A549 (cell line): ENCODE measurements at regions not wholly inside any gene's neighbourhood (a gene's known extent, or its start where the extent isn't known, plus 50 kb on each side); places are given as distances from the start of the nearest gene placed in this dataset.

ENCODE experiments used
- ATAC-seq, 2 experiments: fragments of 200-7000 bp in 1 of 2; fragments of >200 bp in 1 of 2; cut with Nextera tagmentation in 1 of 2; cut with Tn5 transposase in 1 of 2; 3 replicates each; pipeline versions ENCODE4 v1.8.0 to v1.9.1; 2018 to 2020; ENCODE audit warnings: mild to moderate bottlenecking in 1 of 2, moderate library complexity in 1 of 2
- CTCF ChIA-PET: fragments of 300-600 bp; sonication (Branson Sonifier 250); formaldehyde crosslinking; extraction: SDS; loops from one replicate; lab custom pipeline; 2021; ENCODE audit warnings: antibody characterized with exemption, inconsistent platforms; lab: Yijun Ruan, JAX
- POLR2A ChIA-PET: fragments of 350-600 bp; formaldehyde crosslinking; extraction: SDS; loops from one replicate; lab custom pipeline; 2021; ENCODE audit warnings: antibody characterized with exemption, inconsistent platforms; lab: Yijun Ruan, JAX
- DNase-seq, 2 experiments: peaks; one replicate each; pipeline versions ENCODE4 v3.0.0 to v3.0.0-alpha.2; 2011 to 2016; ENCODE audit warnings: low read depth in 1 of 2, low spot score in 1 of 2
- FAIRE-seq: peaks from 2 replicates; lab custom pipeline; 2011; peaks lifted over from hg19 to GRCh38; lab: Jason Lieb, UNC
- H3K27ac ChIP-seq, 2 experiments: fragments of >200 bp; sonication (Bioruptor Twin); formaldehyde crosslinking; 3 replicates each; pipeline ENCODE4 v1.5.1; 2016 to 2017
- H3K4me1 ChIP-seq: fragments of >200 bp; sonication (Bioruptor Twin); formaldehyde crosslinking; 3 replicates; pipeline ENCODE4 v1.6.1; 2016
- H3K4me2 ChIP-seq: fragments of >200 bp; sonication (Bioruptor Twin); formaldehyde crosslinking; 3 replicates; pipeline ENCODE4 v1.6.1; 2016
- H3K4me3 ChIP-seq: fragments of >200 bp; sonication (Bioruptor Twin); formaldehyde crosslinking; 3 replicates; pipeline ENCODE4 v1.5.1; 2016
- H3K9me3 ChIP-seq: fragments of >200 bp; sonication (Bioruptor Twin); formaldehyde crosslinking; 3 replicates; pipeline ENCODE4 v1.6.1; 2016
- CBX2 ChIP-seq: fragments of 200-600 bp; sonication (generic); IDR thresholded peaks from 2 replicates; pipeline ENCODE4 v1.6.1; 2016; ENCODE audit warnings: low read depth, mild to moderate bottlenecking, borderline replicate concordance
- CBX8 ChIP-seq: fragments of 200-600 bp; sonication (generic); IDR thresholded peaks from 2 replicates; pipeline ENCODE4 v1.6.1; 2016
- CHD2 ChIP-seq: fragments of 150-350 bp; IDR thresholded peaks from 2 replicates; pipeline ENCODE4 v1.6.1; 2014; ENCODE audit warnings: low read length; ENCODE audit not compliant: partially characterized antibody
- CHD4 ChIP-seq: fragments of 200-600 bp; sonication (generic); IDR thresholded peaks from 2 replicates; pipeline ENCODE4 v1.6.1; 2016; ENCODE audit warnings: antibody characterized with exemption, mild to moderate bottlenecking, borderline replicate concordance
- E2F6 ChIP-seq: IDR thresholded peaks from 2 replicates; pipeline ENCODE4 v1.6.1; 2012; ENCODE audit warnings: low read depth, borderline replicate concordance
- EHF ChIP-seq: fragments of 250-450 bp; sonication (Bioruptor Pico); IDR thresholded peaks from 2 replicates; pipeline ENCODE4 v1.5.0; 2020; ENCODE audit warnings: mild to moderate bottlenecking
- EP300 ChIP-seq, 2 experiments: fragments of >200 bp; sonication (Bioruptor Twin); formaldehyde crosslinking; IDR thresholded peaks; 2 replicates in 1 of 2; 3 replicates in 1 of 2; pipeline ENCODE4 v1.6.1; 2016 to 2017
- FOSL2 ChIP-seq, 2 experiments: fragments of 450-650 bp in 1 of 2; fragments of >200 bp in 1 of 2; sonication (Bioruptor Twin) in 1 of 2; formaldehyde crosslinking; IDR thresholded peaks; 2 replicates each; pipeline versions ENCODE4 v1.5.0 to v1.6.1; 2016 to 2020; ENCODE audit warnings: mild to moderate bottlenecking in 1 of 2, moderate library complexity in 1 of 2
- FOXS1 ChIP-seq: fragments of 250-450 bp; sonication (Bioruptor Pico); IDR thresholded peaks from 2 replicates; pipeline ENCODE4 v1.5.0; 2020; ENCODE audit warnings: mild to moderate bottlenecking, moderate library complexity
- GATA3 ChIP-seq: IDR thresholded peaks from 2 replicates; pipeline ENCODE4 v1.6.1; 2012; ENCODE audit warnings: borderline replicate concordance
- HMGXB4 ChIP-seq: fragments of 250-450 bp; sonication (Bioruptor Pico); IDR thresholded peaks from 2 replicates; pipeline ENCODE4 v1.5.0; 2021; ENCODE audit warnings: mild to moderate bottlenecking, moderate library complexity, borderline replicate concordance
- HOXA7 ChIP-seq: fragments of 250-450 bp; sonication (Bioruptor Pico); IDR thresholded peaks from 2 replicates; pipeline ENCODE4 v1.5.0; 2020; ENCODE audit warnings: mild to moderate bottlenecking, moderate library complexity
- HOXB5 ChIP-seq: fragments of 250-450 bp; sonication (Bioruptor Pico); IDR thresholded peaks from 2 replicates; pipeline ENCODE4 v1.5.0; 2020; ENCODE audit warnings: mild to moderate bottlenecking, moderate library complexity
- JUN ChIP-seq, 2 experiments: fragments of >200 bp; sonication (Bioruptor Twin); formaldehyde crosslinking; IDR thresholded peaks; 2 replicates in 1 of 2; 3 replicates in 1 of 2; pipeline ENCODE4 v1.6.1; 2016 to 2017
- JUNB ChIP-seq: fragments of >200 bp; sonication (Bioruptor Twin); formaldehyde crosslinking; IDR thresholded peaks from 2 replicates; pipeline ENCODE4 v1.6.1; 2016
- KDM1A ChIP-seq: fragments of 200-600 bp; sonication (generic); IDR thresholded peaks from 2 replicates; pipeline ENCODE4 v1.6.1; 2016; ENCODE audit warnings: low read depth, mild to moderate bottlenecking
- MAZ ChIP-seq: fragments of 150-350 bp; IDR thresholded peaks from 2 replicates; pipeline ENCODE4 v1.6.1; 2014; ENCODE audit warnings: antibody characterized with exemption, low read depth, low read length, borderline replicate concordance
- NFE2L2 ChIP-seq: fragments of 150-350 bp; conservative IDR thresholded peaks from 2 replicates; pipeline ENCODE4 v1.6.1; 2014; ENCODE audit warnings: low read length
- NR3C1 ChIP-seq: fragments of >200 bp; sonication (Bioruptor Twin); formaldehyde crosslinking; IDR thresholded peaks from 3 replicates; pipeline ENCODE4 v1.6.1; 2017
- POLR2A ChIP-seq: IDR thresholded peaks from 2 replicates; pipeline ENCODE4 v1.6.1; 2012; ENCODE audit warnings: mild to moderate bottlenecking, low read length
- POLR2AphosphoS2 ChIP-seq: conservative IDR thresholded peaks from 2 replicates; pipeline ENCODE4 v1.6.1; 2012; ENCODE audit warnings: low read length, improper control_type of control experiment, inconsistent platforms
- RARB ChIP-seq: fragments of 250-450 bp; sonication (Bioruptor Pico); IDR thresholded peaks from 2 replicates; pipeline ENCODE4 v1.8.0; 2021; ENCODE audit warnings: mild to moderate bottlenecking, moderate library complexity
- REST ChIP-seq: fragments of 200-600 bp; sonication (generic); IDR thresholded peaks from 2 replicates; pipeline ENCODE4 v1.6.1; 2016; ENCODE audit warnings: antibody characterized with exemption, mild to moderate bottlenecking, moderate library complexity
- SMC3 ChIP-seq: fragments of >200 bp; sonication (Bioruptor Twin); formaldehyde crosslinking; IDR thresholded peaks from 3 replicates; pipeline ENCODE4 v1.6.1; 2018; ENCODE audit warnings: inconsistent platforms
- SREBF2 ChIP-seq: fragments of 450-650 bp; IDR thresholded peaks from 2 replicates; pipeline ENCODE4 v1.6.1; 2014; ENCODE audit warnings: mild to moderate bottlenecking, moderate library complexity
- TP53 ChIP-seq: fragments of 250-450 bp; sonication (Bioruptor Pico); IDR thresholded peaks from 2 replicates; pipeline ENCODE4 v1.5.0; 2021; ENCODE audit warnings: mild to moderate bottlenecking, moderate library complexity
- ZNF302 ChIP-seq: fragments of 250-450 bp; sonication (Bioruptor Pico); IDR thresholded peaks from 2 replicates; pipeline ENCODE4 v1.9.0; 2021; ENCODE audit warnings: inconsistent platforms, mild to moderate bottlenecking, moderate library complexity
- WGBS: methylation state at CpG from one replicate; pipeline ENCODE4 v1.1.6; 2017; ENCODE audit errors: missing lambda C conversion rate; 5-methylcytosine and 5-hydroxymethylcytosine counted together
- TF ChIP-seq, protein P1 (sequence below): IDR thresholded peaks from 2 replicates; pipeline ENCODE4 v1.6.1; 2012
- TF ChIP-seq, protein P2 (sequence below): fragments of 450-650 bp; IDR thresholded peaks from 2 replicates; pipeline ENCODE4 v1.6.1; 2014; ENCODE audit warnings: antibody characterized with exemption

- no peak for FAIRE-seq
Observed at GRCh38 chr21:15139898-15140297, 75.1 kb upstream of the NRIP1 start.

DNA sequence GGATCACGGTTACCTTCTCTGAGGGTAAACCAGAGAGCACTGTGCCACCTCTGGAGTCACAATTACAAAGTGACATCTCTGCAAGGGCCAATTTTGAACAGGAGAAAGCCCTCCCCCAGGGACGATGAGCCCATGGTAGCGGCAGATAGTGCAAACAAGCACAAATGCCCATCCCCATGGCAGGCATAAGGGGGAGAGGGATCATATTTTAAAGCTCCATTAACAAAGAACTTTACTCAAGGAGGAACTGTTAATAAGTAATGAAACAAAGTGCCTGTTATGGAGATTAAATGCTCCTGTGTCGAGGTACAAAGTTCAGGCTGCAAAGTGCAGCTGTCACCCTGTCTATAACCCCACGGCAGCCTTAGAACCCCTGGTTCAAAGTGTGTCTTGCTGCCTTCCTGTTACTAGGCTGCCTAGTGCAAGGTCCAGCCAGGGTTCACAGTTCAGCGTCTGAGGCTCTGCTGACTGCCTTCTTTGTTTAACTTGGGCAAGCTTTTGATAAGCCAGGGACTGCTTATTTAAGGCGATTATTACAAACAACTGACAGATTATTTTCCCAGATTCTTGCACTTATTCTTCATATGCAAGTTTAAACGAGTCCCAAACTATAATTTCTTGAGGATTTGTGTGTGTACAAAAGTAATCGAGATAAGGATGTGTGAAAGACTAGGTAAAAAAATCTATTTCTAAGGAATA, 75.7 kb upstream of the NRIP1 start:
- FAIRE-seq, result no peak
- Histone ChIP-seq H3K4me3 (no peak overlapping the region), H3K9me3 (no peaks in the 10 kb centered on the region), H3K4me1 (peaks cover 30% of the 10 kb centered on the region), H3K4me2 (peak overlapping the region; percentile 87), H3K27ac (peak overlapping the region; percentile 79 to 84)
- ChIA-PET POLR2A (no interaction called here), CTCF (no interaction called here)
- ATAC-seq, result peak; percentile 78 to 95; a peak in 5 of 6 replicates
- 6% methylated on average over 9 of the region's 9 CpGs for WGBS
- DNase-seq, result peak; percentile 18 to 67
- TF ChIP-seq JUN (IDR thresholded peaks at IDR 0.05) (peak in 1 of 2 experiments; percentile 33; a peak in 1 of 5 replicates), JUNB (no peak), EP300 (IDR thresholded peaks at IDR 0.05) (peak in 1 of 2 experiments; percentile 21; a peak in 1 of 5 replicates), FOSL2 (IDR thresholded peaks at IDR 0.05) (no peak), FOSL2 (CRISPR knock-in tag; IDR thresholded peaks at IDR 0.05) (no peak), E2F6 (no peak), TP53 (no peak), POLR2AphosphoS2 (no peak), MAZ (no peak), CBX2 (no peak), SMC3 (peak; percentile 7; the same call in 1 of the 3 replicates), HMGXB4 (CRISPR knock-in tag) (no peak), GATA3 (0 out of 2 replicates have a peak, but pooled peaks have one; percentile 36), CHD4 (no peak), HOXB5 (CRISPR knock-in tag) (no peak), RARB (CRISPR knock-in tag) (no peak)
- TF ChIP-seq, protein P1, sequence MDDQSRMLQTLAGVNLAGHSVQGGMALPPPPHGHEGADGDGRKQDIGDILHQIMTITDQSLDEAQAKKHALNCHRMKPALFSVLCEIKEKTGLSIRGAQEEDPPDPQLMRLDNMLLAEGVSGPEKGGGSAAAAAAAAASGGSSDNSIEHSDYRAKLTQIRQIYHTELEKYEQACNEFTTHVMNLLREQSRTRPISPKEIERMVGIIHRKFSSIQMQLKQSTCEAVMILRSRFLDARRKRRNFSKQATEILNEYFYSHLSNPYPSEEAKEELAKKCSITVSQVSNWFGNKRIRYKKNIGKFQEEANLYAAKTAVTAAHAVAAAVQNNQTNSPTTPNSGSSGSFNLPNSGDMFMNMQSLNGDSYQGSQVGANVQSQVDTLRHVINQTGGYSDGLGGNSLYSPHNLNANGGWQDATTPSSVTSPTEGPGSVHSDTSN, result no peak

More at GRCh38 chr21:15139898-15140297, 75.1 kb upstream of the NRIP1 start:
- Histone ChIP-seq H3K4me3 (no peak overlapping the region), H3K4me2 (peak overlapping the region; percentile 87), H3K9me3 (no peaks in the 10 kb centered on the region), H3K4me1 (peaks cover 30% of the 10 kb centered on the region), H3K27ac (peak overlapping the region; percentile 79 to 84)
- no peak for TF ChIP-seq NFE2L2
- TF ChIP-seq CHD2, result no peak
- TF ChIP-seq ZNF302 (CRISPR knock-in tag), result no peak
- no peak for TF ChIP-seq NR3C1
- TF ChIP-seq EHF, result no peak
- TF ChIP-seq FOXS1, result no peak
- no peak for TF ChIP-seq MAZ
- TF ChIP-seq POLR2A, result no peak
- no peak for TF ChIP-seq JUN (IDR thresholded peaks at IDR 0.05)
- TF ChIP-seq HOXA7 (CRISPR knock-in tag), result no peak
- no peak for TF ChIP-seq SREBF2
- TF ChIP-seq GATA3, result no peak
- TF ChIP-seq CBX8, result no peak
- no peak for TF ChIP-seq KDM1A
- TF ChIP-seq, protein P2, sequence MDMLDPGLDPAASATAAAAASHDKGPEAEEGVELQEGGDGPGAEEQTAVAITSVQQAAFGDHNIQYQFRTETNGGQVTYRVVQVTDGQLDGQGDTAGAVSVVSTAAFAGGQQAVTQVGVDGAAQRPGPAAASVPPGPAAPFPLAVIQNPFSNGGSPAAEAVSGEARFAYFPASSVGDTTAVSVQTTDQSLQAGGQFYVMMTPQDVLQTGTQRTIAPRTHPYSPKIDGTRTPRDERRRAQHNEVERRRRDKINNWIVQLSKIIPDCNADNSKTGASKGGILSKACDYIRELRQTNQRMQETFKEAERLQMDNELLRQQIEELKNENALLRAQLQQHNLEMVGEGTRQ, result no peak
- no peak for TF ChIP-seq REST
- no peak for TF ChIP-seq CBX2
- TF ChIP-seq TP53, result no peak
- TF ChIP-seq HOXB5 (CRISPR knock-in tag), result no peak
- WGBS, result 21% methylated on average over 4 of the region's 4 CpGs
- DNase-seq, result no peak
- POLR2A ChIA-PET, result no interaction called here
- CTCF ChIA-PET, result no interaction called here
- no peak; a peak in 1 of 6 replicates for ATAC-seq
